ENCODE measurements at regions not wholly inside any gene's neighbourhood (a gene's known extent, or its start where the extent isn't known, plus 50 kb on each side); places are given as distances from the start of the nearest gene placed in this dataset.

- TF ChIP-seq, protein P1, sequence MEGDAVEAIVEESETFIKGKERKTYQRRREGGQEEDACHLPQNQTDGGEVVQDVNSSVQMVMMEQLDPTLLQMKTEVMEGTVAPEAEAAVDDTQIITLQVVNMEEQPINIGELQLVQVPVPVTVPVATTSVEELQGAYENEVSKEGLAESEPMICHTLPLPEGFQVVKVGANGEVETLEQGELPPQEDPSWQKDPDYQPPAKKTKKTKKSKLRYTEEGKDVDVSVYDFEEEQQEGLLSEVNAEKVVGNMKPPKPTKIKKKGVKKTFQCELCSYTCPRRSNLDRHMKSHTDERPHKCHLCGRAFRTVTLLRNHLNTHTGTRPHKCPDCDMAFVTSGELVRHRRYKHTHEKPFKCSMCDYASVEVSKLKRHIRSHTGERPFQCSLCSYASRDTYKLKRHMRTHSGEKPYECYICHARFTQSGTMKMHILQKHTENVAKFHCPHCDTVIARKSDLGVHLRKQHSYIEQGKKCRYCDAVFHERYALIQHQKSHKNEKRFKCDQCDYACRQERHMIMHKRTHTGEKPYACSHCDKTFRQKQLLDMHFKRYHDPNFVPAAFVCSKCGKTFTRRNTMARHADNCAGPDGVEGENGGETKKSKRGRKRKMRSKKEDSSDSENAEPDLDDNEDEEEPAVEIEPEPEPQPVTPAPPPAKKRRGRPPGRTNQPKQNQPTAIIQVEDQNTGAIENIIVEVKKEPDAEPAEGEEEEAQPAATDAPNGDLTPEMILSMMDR (conservative IDR thresholded peaks at IDR 0.05; ENCODE audit: low read depth, low read length), result no peak
- no peak for TF ChIP-seq POLR2A (IDR thresholded peaks at IDR 0.05; ENCODE audit: low read depth, low read length)
- TF ChIP-seq CHD1 (IDR thresholded peaks at IDR 0.05; ENCODE audit: low read depth, low read length), result no peak
- no peak for TF ChIP-seq BHLHE40 (IDR thresholded peaks at IDR 0.05; ENCODE audit: low read depth, low read length)
- TF ChIP-seq CEBPB (IDR thresholded peaks at IDR 0.05; ENCODE audit: low read depth, low read length), result no peak
- no peak for TF ChIP-seq RFX5 (IDR thresholded peaks at IDR 0.05; ENCODE audit: low read depth, low read length)
- no peak for TF ChIP-seq SMC3 (IDR thresholded peaks at IDR 0.05; ENCODE audit: low read depth, low read length)
- TF ChIP-seq ELK1 (IDR thresholded peaks at IDR 0.05; ENCODE audit: borderline replicate concordance, low read depth, low read length), result no peak
- TF ChIP-seq, protein P2, sequence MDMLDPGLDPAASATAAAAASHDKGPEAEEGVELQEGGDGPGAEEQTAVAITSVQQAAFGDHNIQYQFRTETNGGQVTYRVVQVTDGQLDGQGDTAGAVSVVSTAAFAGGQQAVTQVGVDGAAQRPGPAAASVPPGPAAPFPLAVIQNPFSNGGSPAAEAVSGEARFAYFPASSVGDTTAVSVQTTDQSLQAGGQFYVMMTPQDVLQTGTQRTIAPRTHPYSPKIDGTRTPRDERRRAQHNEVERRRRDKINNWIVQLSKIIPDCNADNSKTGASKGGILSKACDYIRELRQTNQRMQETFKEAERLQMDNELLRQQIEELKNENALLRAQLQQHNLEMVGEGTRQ (IDR thresholded peaks at IDR 0.05; ENCODE audit: low read depth, low read length), result no peak
These were observed 193.1 kb upstream of the XIRP2 start for GRCh38 chr2:166695154-166695553.
